ENCODE measurements at regions not wholly inside any gene's neighbourhood (a gene's known extent, or its start where the extent isn't known, plus 50 kb on each side); places are given as distances from the start of the nearest gene placed in this dataset.

GRCh38 chr5:159398936-159399335 is 68.6 kb upstream of the IL12B start:
- no peak for TF ChIP-seq CTCF (IDR thresholded peaks at IDR 0.05; ENCODE audit: low read depth, low read length, missing input control)
- no peak for TF ChIP-seq MAX (IDR thresholded peaks at IDR 0.05)
- TF ChIP-seq GABPA (IDR thresholded peaks at IDR 0.05 in 1 of 2, conservative IDR thresholded peaks at IDR 0.05 in 1 of 2), result no peak
- TF ChIP-seq REST (IDR thresholded peaks at IDR 0.05), result no peak
- no peak for TF ChIP-seq YY1 (IDR thresholded peaks at IDR 0.05)
- TF ChIP-seq EGR1 (IDR thresholded peaks at IDR 0.05; ENCODE audit: low read depth in 2 of 2), result no peak
- TF ChIP-seq FOXA2 (IDR thresholded peaks at IDR 0.05), result no peak
- TF ChIP-seq TAF1 (conservative IDR thresholded peaks at IDR 0.05), result no peak
- TF ChIP-seq HNF4G (IDR thresholded peaks at IDR 0.05), result no peak
- no peak for TF ChIP-seq RAD21 (IDR thresholded peaks at IDR 0.05)
